HG03103 (cell line): ENCODE measurements at regions not wholly inside any gene's neighbourhood (a gene's known extent, or its start where the extent isn't known, plus 50 kb on each side); places are given as distances from the start of the nearest gene placed in this dataset.
"Not testable (repeated sequence)": the region's sequence is repeated elsewhere in the genome, so short reads cannot be mapped to it uniquely, and the experiment has no call there.

ENCODE experiments used
- ATAC-seq: cut with Tn5 transposase; IDR thresholded peaks from one replicate; pipeline ENCODE4 v1.9.1; 2021; ENCODE audit warnings: low read depth; ENCODE audit not compliant: unreplicated experiment

- not testable (repeated sequence) for ATAC-seq
Observed at GRCh38 chr6:127406722-127407121, 52.5 kb downstream of the KIAA0408 start.

GRCh38 chr6:127406122-127406521, 53.1 kb downstream of the KIAA0408 start:
- ATAC-seq, result no peak

- ATAC-seq, result no peak
Observed at GRCh38 chr6:127404594-127405178, 54.5 kb downstream of the KIAA0408 start.

- ATAC-seq, result peak; percentile 35
Observed at GRCh38 chr6:127404133-127404532, 55.1 kb downstream of the KIAA0408 start.

GRCh38 chr6:127403636-127404035, 55.6 kb downstream of the KIAA0408 start:
- peak; percentile 89 for ATAC-seq

GRCh38 chr6:127402890-127403617, 56.1 kb downstream of the KIAA0408 start:
- no peak for ATAC-seq

GRCh38 chr6:127397729-127398630, 54.6 kb upstream of the ECHDC1 start:
- ATAC-seq, result no peak

- not testable (repeated sequence) for ATAC-seq
Observed at GRCh38 chr6:127397171-127397597, 53.8 kb upstream of the ECHDC1 start.
